Adrenal gland (tissue), 9 donors: ENCODE measurements at regions not wholly inside any gene's neighbourhood (a gene's known extent, or its start where the extent isn't known, plus 50 kb on each side); places are given as distances from the start of the nearest gene placed in this dataset.

Source experiments
- DNase-seq, 7 donors: peaks; one replicate each; pipeline ENCODE4 v3.0.0-alpha.2; 2019 to 2020
- H3K27ac ChIP-seq, 5 donors: fragments of 200-600 bp; sonication (generic) in 4 of 5; 1 replicate in 3 of 5; 2 replicates in 2 of 5; pipeline versions ENCODE4 v1.5.1 to v1.8.0; 2016 to 2020; ENCODE audit warnings: mild to moderate bottlenecking in 1 of 5
- H3K27me3 ChIP-seq: fragments of 200-600 bp; 2 replicates; pipeline ENCODE4 v1.8.0; 2021
- H3K36me3 ChIP-seq, 2 donors: fragments of 200-600 bp; replicated peaks in 1 of 2; 1 replicate in 1 of 2; 2 replicates in 1 of 2; pipeline versions ENCODE4 v1.5.1 to v1.8.0; 2018 to 2022
- H3K4me1 ChIP-seq, 2 donors: fragments of 200-600 bp; replicated peaks in 1 of 2; 1 replicate in 1 of 2; 2 replicates in 1 of 2; pipeline versions ENCODE4 v1.5.1 to v1.8.0; 2018 to 2021
- H3K4me3 ChIP-seq, 4 donors: fragments of 200-600 bp; sonication (generic) in 3 of 4; one replicate each; pipeline ENCODE4 v1.5.1; 2016 to 2018
- H3K9me3 ChIP-seq, 3 donors: fragments of 200-600 bp; sonication (generic) in 1 of 3; replicated peaks in 1 of 3; 1 replicate in 2 of 3; 2 replicates in 1 of 3; pipeline versions ENCODE4 v1.5.1 to v1.8.0; 2016 to 2021
- CTCF ChIP-seq, 6 experiments: fragments of 450-650 bp in 4 of 6; fragments of 200-600 bp in 2 of 6; sonication (generic) in 1 of 6; IDR thresholded peaks; 1 replicate in 5 of 6; 2 replicates in 1 of 6; pipeline versions ENCODE4 v1.5.1 to v1.8.0; 2016 to 2021; ENCODE audit warnings: antibody characterized with exemption in 6 of 6, mild to moderate bottlenecking in 2 of 6, moderate library complexity in 1 of 6
- POLR2A ChIP-seq, 2 donors: fragments of 450-650 bp; IDR thresholded peaks; one replicate each; pipeline ENCODE4 v1.6.1; 2017; ENCODE audit warnings: antibody characterized with exemption in 2 of 2, mild to moderate bottlenecking in 2 of 2, moderate library complexity in 1 of 2
- WGBS, 4 donors: extraction: QIAGEN DNeasy Blood & Tissue Kit in 2 of 4; methylation state at CpG; one replicate each; pipeline versions ENCODE4 v1.1.5 to v1.1.7; 2013 to 2017; 5-methylcytosine and 5-hydroxymethylcytosine counted together
- intact Hi-C, 2 donors: fragments of 100-400 bp; cut with DNase I; formaldehyde crosslinking; loops; one replicate each; pipeline versions ENCODE4 v1.14.1 to v1.15.0; 2022 to 2023
- donor health status: healthy with polysubstance abuse.
- donor health status: Bipolar disorder and iron deficiency.
- donor health status: DM: yes; HTN: yes; CAD: no.
- donor health status: DM: no; HTN: no; CAD: no.
- donor health status: DM: no; HTN: no; CAD: no.

GRCh38 chr16:73544826-73545225, 496.9 kb upstream of the ZFHX3 start:
- TF ChIP-seq CTCF (IDR thresholded peaks at IDR 0.05) (no peak), POLR2A (IDR thresholded peaks at IDR 0.05) (no peak)
- H3K4me1 ChIP-seq: no peaks in the 10 kb centered on the region
- 44 to 55% (median 51%) methylated on average over 8 of the region's 8 CpGs for WGBS, 4 donors
- H3K9me3 ChIP-seq: no peaks in the 10 kb centered on the region
- intact Hi-C loops: no loop called here
- H3K27ac ChIP-seq: no peak overlapping the region
- DNase-seq: no peak
- H3K4me3 ChIP-seq: no peak overlapping the region
- H3K27me3 ChIP-seq: peaks cover 13% of the 10 kb centered on the region
- H3K36me3 ChIP-seq: no peaks in the 10 kb centered on the region

GRCh38 chr16:73543970-73544599, 496.2 kb upstream of the ZFHX3 start:
- peaks cover 10% of the 10 kb centered on the region for H3K27me3 ChIP-seq
- no peak overlapping the region for H3K27ac ChIP-seq
- no peak for TF ChIP-seq POLR2A (IDR thresholded peaks at IDR 0.05)
- TF ChIP-seq CTCF (IDR thresholded peaks at IDR 0.05): no peak
- no peaks in the 10 kb centered on the region for H3K9me3 ChIP-seq
- no peaks in the 10 kb centered on the region for H3K4me1 ChIP-seq
- 31 to 56% (median 42%) methylated on average over 20 of the region's 20 CpGs for WGBS, 4 donors
- H3K36me3 ChIP-seq: no peaks in the 10 kb centered on the region
- intact Hi-C loops: no loop called here
- no peak for DNase-seq
- H3K4me3 ChIP-seq: no peak overlapping the region

- DNase-seq: no peak
- Histone ChIP-seq H3K36me3 (no peaks in the 10 kb centered on the region), H3K27ac (no peak overlapping the region), H3K27me3 (peaks cover 10% of the 10 kb centered on the region), H3K9me3 (no peaks in the 10 kb centered on the region), H3K4me1 (no peaks in the 10 kb centered on the region), H3K4me3 (no peak overlapping the region)
- no peak for TF ChIP-seq CTCF (IDR thresholded peaks at IDR 0.05)
- TF ChIP-seq POLR2A (IDR thresholded peaks at IDR 0.05): no peak
- WGBS, 4 donors: 68 to 79% (median 73%) methylated on average over 10 of the region's 10 CpGs
- intact Hi-C loops: no loop called here
Measured at GRCh38 chr16:73543331-73543969, 495.5 kb upstream of the ZFHX3 start.

- Histone ChIP-seq H3K9me3 (no peaks in the 10 kb centered on the region), H3K4me1 (no peaks in the 10 kb centered on the region), H3K27me3 (peaks cover 10% of the 10 kb centered on the region), H3K4me3 (no peak overlapping the region), H3K36me3 (no peaks in the 10 kb centered on the region), H3K27ac (no peak overlapping the region)
- no peak for TF ChIP-seq POLR2A (IDR thresholded peaks at IDR 0.05)
- TF ChIP-seq CTCF (IDR thresholded peaks at IDR 0.05): no peak
- WGBS, 4 donors: 78 to 92% (median 84%) methylated on average over 8 of the region's 8 CpGs
- no peak for DNase-seq
- intact Hi-C loops: no loop called here
Measured at GRCh38 chr16:73542885-73543284, 495.0 kb upstream of the ZFHX3 start.
